Muscle of arm (tissue), 1 donor: ENCODE measurements at regions not wholly inside any gene's neighbourhood (a gene's known extent, or its start where the extent isn't known, plus 50 kb on each side); places are given as distances from the start of the nearest gene placed in this dataset.

ENCODE experiments used
- DNase-seq: peaks from one replicate; pipeline ENCODE4 v3.0.0-alpha.2; 2013

DNA sequence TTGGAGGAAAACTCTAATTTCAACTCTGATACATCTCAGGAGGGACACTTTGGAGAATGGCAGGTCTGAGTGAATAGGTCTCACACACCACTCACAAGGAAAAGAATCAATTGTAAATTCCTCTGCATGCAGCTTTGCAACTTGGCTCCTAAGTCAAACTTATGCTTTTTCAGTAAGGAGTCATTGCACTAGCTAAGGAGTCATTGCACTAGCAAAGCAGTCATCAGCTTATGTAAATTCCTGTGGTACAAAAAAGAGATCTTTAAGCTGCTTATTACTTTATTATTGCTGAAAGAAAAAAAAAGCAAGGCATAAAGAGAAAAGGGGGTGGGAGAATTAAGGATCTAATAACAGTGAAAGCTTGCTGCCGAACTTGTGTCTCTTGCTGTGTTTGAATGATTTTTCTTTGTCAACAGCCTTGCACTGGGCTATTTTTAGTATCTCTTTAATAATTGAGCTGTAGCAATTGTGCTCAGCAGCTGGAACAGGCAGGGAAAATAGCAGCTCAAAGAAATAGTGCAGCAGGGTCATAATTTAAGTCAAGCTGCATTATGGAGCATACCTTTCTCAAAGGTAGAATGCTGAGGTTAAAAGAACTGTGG, 154.3 kb upstream of the ARPP21 start:
- no peak for DNase-seq

DNA sequence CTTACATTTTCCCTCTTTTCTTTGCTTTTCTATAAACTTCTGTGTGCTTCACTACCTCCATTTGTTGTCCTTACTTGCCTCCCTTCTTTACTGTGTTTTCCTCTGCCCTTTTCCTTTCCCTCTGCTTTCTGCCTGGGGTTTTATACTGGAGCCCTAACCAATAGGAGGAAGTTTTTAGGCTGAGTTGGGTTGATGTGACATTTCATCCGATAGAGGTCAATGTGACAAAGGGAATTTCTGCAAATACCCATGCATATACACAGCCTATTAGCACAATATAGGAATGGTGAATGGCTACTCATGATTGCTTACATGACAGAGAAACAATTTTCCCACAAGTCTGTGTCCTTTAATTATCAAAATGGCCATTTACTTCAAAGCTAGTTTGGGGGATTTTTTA, 153.0 kb upstream of the ARPP21 start:
- no peak for DNase-seq

DNA sequence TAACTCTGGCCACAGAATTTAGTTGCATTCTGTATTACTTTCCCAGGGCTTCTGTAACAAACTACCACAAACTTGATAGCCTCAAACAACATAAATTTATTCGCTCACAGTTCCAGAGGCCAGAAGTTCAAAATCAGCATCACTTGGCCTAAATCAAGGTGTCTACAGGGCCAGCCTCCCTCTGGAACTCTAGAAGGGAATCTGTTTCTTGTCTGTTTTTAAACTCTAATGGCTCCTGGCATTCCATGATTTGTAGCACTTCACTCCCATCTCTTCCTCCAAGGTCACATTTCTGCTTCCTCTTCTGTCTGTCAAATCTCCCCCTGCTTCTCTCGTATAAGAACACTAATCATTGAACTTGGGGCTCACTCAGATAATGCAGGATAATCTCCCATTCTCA, 151.9 kb upstream of the ARPP21 start:
- DNase-seq, result no peak

DNA sequence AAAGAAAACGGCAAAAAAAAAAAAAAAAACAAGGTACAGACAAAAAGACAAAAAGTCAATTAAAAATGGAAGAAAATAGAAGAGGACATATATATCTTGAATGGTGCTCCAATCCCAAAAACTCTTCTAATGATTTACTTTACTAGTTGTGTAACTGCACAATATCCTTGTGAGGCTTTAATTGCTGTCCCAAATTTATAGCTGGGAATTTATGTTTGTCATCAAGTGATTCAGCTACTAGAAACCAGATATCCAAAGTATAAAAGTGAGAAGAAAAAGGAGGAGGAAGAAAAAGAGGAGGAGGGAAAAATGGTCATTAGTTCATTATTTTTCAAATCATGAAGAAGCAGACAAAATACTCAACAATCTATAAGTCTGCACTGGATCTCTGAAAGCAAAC, 150.8 kb upstream of the ARPP21 start:
- no peak for DNase-seq

DNA sequence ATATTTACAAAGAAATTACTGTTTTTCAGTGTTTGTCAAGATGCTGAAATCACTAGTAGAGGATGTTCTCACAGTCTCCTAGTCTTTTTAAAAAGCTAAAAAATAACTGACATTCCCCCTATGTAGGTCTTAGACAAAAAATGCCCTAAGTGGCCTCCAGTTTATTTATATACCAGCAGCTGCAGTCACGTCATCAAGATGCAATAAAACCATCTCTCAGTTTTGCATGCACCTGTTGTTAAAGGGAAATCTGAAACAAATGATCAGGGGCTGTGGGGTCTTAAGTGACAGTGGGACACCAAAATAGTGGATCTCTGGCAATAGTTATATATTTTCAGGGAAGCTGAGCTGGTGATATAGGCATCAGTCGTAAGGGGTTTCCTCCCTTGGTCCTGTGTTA, 146.5 kb upstream of the ARPP21 start:
- no peak for DNase-seq

DNA sequence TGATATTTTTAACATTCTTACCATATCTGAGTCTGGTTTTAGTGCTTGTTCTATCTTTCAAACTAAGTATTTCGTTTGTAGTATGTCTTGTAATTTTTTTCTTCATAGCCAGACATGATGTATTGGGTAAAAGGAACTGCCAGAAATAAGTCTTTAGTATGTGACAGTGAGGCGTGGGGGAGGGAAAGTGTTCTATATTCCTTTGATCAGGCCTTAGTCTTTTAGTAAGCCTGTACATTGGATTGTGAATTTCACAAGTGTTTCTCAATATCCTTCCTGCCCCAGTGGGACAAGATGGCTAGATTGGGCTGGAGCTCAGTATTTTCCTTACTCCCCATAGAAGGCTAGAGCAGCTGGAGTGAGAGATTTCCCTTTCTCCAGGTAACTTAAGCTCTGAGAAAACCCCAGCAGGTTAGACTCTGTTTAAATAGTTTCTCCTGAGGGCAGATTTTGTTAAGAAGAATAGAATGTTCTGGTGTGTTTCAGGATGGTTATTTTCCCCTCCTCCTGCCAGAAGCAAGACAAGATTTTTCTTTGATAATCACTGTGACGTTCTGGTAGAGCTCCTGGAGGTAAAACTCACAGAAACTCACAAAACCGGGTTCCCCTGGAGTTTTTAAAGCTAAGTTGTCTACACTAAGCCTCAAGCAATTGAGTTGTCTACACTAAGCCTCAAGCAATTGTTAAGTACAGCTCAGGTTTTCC, 140.7 kb upstream of the ARPP21 start:
- no peak for DNase-seq

DNA sequence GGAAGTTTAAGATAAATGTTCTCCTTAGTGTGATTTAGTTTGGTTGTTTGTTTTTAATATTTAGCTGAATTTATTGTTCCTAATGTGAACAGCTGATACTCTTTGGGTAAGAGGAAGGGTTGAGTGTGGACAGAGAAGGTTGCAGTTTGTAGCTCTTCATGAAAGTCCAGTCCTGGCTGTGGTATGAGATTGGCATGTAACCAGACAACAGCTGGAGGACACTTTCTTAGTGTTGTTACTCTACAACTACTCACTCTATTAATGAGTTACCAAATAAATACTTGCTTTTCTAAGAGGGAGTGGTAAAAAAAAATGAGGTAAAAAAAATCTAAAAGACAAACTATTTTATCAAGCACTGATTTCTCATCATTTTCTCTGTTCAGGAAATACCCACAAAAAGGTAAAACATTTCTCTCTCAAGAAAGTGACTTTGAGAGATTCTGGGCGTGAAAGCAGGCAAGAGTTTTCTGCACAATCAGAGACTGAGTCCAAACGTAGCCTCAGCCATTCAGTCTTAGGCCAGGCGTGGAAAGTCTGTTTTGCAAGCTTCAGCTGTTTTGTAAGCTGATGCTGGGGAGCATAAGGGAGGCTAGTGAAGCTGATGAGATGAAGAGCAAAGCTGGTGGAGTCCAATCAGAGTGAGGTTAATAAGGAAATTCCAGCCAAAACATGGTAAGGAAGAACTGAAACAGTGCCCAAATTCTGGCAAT, 138.5 kb upstream of the ARPP21 start:
- no peak for DNase-seq

DNA sequence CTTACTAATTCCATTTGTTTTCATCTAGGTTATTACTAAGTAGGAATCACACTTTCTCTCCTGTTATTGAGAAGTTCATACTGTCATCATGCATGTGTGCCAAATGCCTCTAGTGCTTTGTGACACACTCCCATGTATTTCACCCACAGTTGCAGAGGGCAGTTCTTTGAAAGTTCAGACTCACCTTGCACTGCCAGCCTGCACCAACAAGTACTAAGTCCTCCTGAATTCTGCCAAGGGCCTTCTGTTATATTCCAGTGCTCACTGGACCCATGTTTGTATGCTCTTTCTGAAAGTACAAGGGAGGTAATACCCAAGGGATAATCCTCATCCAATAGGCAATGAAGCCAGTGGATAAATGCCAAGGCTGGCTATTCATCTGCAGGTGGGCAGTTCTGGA, 136.6 kb upstream of the ARPP21 start:
- DNase-seq, result no peak

DNA sequence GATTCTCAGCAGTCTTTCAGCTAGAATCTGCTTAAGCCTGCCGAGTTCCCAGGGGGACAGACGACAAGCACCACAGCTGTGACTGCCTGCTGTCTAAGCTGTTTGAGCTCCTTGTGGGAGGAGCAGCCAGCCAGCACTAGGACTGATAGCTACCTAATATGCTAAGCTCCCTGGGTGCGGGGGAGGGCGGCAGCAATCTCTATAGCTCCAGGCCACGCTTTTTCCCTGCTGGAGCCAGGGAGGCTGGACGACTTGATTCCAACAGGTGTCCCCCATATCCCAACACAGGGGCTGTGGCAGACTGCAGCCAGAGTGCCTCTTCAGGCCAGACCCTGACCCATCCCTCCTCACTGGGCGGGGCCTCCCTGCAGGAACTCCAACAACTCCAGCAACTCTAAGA, 134.1 kb upstream of the ARPP21 start:
- DNase-seq, result peak; percentile 31

DNA sequence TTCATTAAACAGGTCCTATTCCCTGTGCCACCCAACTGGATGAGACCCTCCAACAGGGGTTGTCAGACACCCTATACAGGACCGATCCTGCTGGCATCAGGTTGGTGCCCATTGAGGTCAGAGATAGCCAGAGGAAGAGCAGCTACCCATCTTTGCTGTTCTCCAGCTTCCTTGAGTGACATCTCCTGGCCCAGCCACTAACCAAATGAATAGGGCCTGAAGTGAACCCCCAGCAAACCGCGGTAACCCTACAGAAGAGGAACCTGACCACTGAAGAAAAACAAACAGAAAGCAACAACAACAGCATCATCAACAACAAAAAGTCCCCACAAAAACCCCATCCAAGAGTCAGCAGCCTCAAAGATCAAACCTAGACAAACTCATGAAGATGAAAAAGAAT, 133.6 kb upstream of the ARPP21 start:
- no peak for DNase-seq

DNA sequence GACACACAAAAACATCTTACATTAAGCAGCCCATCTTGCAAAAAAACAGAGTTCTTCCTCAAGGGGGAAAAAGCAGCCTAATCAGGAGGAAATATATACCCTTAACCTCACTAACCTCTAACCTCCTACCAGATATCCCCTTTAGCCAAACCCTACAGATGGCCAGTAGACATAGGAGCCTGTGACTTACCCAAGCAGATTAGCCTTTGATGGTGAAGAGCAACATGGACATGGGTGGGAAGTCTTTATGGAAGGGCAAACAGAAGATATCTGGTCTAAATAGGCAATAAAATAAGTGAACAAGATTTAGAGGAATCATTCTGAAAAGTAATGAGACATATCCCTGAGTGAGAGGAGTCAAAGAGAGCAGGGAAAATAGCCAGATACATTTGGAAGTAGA, 119.4 kb upstream of the ARPP21 start:
- DNase-seq, result no peak

DNA sequence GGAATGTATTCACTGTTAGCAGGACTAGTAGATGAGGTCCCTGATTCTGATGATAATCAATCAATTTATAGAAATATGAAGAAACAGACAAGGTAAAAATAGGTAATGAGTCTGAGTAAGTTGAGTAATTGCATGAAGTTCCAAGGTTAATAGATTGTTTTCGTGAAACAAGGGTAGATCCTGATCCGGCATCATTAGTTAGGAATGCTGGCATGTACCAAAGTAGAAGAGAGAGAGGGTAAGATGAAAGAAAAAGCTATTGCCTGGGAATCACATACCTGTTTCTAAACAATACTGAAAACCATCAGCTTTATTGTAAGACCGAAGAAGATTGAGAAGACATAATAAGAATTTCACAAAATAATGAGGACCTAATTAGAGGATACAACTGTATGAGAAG, 118.1 kb upstream of the ARPP21 start:
- no peak for DNase-seq

DNA sequence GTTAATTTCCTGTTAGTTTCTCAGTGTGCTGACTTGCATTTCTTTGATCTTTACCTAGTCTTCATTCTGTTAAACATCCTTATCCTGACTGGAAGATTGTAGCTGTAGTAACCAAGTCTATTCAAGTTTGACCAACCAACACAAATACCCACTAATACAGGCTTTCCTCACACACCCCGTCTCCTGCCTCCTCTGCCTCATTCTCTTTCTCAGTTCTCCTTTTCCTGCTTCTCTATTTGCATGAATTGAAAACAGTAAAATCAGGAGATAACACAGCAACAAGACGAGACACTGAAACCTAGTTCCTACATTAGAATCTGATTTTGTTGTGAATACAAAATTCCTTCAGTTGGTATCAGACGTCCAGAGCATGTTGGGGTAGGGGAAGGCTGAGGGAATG, 116.9 kb upstream of the ARPP21 start:
- DNase-seq, result no peak

DNA sequence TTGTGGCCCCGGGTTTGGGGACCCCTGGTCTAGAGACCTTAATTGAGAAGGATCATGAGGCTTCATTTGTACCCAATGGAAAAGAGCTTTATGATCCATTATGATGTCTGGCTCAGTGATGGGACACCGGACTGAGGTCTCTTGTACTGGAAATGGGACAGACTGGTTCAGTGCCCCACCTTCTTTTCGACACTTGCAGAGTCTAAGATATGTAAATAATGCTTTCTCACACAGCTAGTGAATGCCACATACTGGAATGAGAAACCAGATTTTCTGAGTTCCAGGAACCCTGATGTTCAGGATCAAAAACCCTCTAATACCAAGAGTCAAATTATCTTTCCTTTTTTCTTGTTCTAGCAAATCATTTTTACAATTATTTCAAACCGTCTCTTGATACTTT, 116.3 kb upstream of the ARPP21 start:
- no peak for DNase-seq

DNA sequence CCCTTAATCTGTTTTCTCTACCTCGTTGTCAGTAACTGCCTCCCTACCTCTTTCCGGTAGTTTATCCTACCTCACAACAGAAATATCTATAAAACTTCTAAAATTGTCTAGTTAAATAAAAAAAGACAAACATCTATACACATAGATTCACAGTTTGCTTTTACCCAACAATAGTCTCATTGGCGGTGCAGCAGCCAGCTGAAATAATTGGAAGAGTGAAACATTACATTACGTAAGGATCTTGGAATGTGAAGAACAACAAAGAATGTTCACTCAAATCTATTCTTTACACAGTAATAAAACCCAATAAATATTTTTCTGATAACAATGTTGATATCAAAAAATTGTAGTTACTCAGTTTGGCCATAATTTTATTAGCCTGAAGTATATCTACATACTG, 115.5 kb upstream of the ARPP21 start:
- no peak for DNase-seq

DNA sequence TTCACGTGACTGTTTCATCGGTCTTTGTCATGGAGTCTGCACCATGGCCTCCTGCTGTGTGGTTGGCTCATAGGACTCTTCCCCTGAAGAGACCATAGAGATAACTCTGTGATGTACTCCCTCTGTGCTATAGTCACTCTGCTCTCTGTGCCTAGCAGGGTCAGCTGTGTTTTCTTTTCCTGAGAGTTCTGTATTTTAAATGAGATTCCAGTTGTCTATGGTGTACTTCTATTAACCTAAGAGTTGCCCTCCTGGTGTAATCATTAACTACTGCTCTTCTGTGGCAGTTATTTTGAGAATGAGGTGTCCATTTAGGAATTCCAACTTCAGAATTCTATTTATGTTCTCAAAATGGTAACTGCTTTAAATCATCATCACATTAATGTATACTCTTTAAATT, 114.5 kb upstream of the ARPP21 start:
- DNase-seq, result no peak

DNA sequence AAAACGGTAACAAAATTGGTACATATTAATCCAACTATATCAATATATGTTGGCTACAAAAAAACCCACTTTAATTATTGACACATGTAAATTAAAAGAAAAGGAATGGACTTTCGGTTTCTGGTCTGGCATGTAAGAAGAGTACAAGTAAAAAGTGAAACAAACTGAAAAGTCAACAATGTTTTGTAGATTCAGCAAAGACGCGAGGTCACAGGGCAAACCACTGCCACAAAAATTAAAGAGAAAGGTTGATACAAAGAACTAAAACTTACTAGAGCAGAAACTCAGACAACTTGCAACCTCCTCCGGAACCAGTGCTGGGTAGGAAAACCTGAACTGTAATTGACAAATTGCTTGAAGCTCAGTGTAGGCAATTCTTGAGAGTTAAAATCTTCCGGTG, 110.6 kb upstream of the ARPP21 start:
- DNase-seq, result no peak

DNA sequence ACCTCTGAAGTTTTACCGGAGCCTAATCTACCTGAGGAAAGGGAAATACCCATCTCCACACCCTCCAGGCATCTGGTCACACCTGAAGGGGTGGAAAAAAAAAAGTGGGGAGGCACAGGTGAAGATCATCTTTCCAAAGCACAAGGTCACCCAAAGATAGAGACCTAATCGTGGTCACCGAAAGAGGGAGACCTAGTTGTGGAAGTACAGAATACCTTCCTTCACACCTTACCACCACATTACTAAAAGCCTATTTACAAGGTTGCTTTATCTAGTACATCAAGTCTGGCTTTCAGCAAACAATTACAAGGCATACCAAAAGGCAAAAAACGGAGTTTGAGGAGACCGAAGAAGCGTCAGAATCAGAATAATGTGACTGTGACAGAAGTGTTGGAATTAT, 110.0 kb upstream of the ARPP21 start:
- DNase-seq, result no peak

DNA sequence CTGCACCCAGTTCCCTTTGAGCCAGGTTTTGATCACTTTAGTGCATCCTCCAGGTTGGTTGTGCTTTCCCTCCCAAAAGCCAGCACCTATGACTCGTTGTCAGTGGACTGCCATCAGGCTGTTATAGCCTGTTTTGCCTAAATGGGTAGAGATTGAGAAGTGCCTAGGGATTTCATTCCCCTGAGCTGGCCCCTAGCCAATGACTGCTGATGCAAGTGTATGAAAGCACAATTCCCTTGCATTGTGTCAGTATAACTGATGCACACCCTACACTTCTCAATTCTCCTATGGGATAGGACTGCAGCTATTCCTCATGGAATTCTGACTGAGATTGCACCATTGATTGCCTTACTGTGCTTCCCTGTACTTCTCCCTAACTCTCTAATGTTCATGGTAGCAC, 102.1 kb upstream of the ARPP21 start:
- no peak for DNase-seq

DNA sequence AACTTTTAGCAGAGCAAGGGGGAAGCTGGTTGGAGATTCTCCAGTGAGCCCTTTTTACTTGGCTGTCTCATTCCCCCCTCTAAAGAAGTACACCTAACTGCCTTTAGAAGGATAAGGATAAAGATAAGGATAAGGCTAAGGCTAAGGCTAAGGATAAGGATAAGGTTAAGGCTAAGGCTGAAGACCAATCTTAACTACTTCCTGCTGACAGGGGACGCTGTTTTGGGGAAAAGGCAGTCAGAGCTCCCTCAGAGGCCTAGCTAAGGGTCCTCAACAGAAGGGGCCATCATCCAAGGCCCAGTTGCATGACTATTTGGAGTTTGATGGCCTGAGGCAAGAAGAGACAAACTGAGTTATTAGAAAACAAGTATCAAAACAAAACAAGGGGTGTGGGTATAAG, 94.3 kb upstream of the ARPP21 start:
- DNase-seq, result no peak

DNA sequence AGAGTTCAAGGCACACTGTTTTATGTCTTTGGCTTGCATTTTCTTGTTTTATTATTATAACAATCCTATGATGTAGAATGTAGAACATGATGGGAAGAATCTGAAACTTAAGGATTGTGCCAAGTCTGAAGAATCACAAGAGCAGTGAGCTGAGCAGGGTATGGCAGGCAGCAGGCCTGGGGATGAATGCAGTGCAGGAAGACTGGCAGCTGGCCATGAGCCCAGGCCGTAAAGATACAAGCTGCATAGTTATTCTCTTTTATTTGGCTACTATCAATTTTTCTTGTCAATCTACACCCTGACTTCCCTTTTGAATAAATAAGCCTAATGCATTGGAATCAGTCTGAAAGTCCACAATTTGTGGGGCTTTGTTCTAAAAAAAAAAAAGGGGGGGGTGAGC, 89.6 kb upstream of the ARPP21 start:
- no peak for DNase-seq

DNA sequence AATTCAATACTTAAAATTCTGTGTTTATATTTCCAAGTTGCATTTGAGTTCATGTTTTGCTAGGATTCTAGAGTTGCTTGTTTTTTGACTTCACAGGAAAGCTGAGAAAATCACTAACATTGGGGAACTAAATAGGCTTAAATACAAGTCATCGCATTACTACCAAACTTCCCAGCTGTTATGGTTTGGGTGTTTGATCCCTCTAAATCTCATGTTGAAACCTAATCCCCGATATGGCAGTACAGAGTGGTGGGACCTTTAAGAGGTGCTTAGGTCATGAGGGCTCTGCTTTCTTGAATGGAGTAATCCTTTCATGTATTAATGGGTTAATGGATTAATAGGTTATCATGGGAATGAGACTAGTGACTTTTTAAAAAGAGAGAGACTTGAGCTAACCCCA, 77.2 kb upstream of the ARPP21 start:
- DNase-seq, result no peak

DNA sequence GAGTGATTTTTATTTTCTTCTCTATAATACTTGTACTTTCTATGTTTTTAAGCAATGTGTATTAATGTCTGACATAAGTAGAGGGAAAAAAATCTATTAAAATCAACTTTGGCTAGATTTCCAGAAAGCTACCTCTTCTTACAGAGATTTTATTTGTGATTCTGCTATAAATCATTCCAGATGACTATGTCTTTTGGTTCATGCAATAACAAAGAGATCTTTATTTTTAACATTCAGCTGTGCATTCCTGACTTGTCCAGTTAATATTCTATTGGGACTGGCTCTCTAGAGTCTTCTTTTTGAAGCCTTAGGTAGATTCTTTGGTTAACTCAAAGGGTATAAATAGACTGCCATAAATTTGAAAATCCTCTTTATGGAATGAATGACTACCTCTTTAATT, 74.3 kb upstream of the ARPP21 start:
- DNase-seq, result no peak
